Stimulated activated CD4-positive, alpha-beta T cell treated with anti-CD3 and anti-CD28 coated beads, Interleukin-1b, Interleukin-23, amount 100 ng/mL, for 48 hours (primary cell): ENCODE measurements at regions not wholly inside any gene's neighbourhood (a gene's known extent, or its start where the extent isn't known, plus 50 kb on each side); places are given as distances from the start of the nearest gene placed in this dataset.

ENCODE experiments used
- DNase-seq: peaks from one replicate; pipeline ENCODE4 v3.0.0-alpha.2; 2020

- no peak for DNase-seq
These were observed 915.4 kb downstream of the DCDC2C start for GRCh38 chr2:4618630-4619228.

- no peak for DNase-seq
These were observed 925.7 kb downstream of the DCDC2C start for GRCh38 chr2:4628998-4629501.

- DNase-seq, result no peak
These were observed 931.9 kb downstream of the DCDC2C start for GRCh38 chr2:4635289-4635688.

GRCh38 chr2:4653991-4654390, 950.6 kb downstream of the DCDC2C start:
- DNase-seq, result no peak

GRCh38 chr2:4656326-4656725, 953.0 kb downstream of the DCDC2C start:
- no peak for DNase-seq

- DNase-seq, result no peak
These were observed 958.9 kb downstream of the DCDC2C start for GRCh38 chr2:4662161-4662779.

GRCh38 chr2:4668381-4668780, 965.0 kb downstream of the DCDC2C start:
- no peak for DNase-seq

- no peak for DNase-seq
These were observed 967.0 kb downstream of the DCDC2C start for GRCh38 chr2:4670331-4670730.

- DNase-seq, result no peak
These were observed 969.7 kb downstream of the DCDC2C start for GRCh38 chr2:4673025-4673489.

GRCh38 chr2:4674007-4674406, 970.6 kb downstream of the DCDC2C start:
- peak; percentile 6 for DNase-seq

- DNase-seq, result no peak
These were observed 971.9 kb downstream of the DCDC2C start for GRCh38 chr2:4675295-4675694.

GRCh38 chr2:4678927-4679326, 975.6 kb downstream of the DCDC2C start:
- no peak for DNase-seq

GRCh38 chr2:4679391-4679790, 976.0 kb downstream of the DCDC2C start:
- no peak for DNase-seq

GRCh38 chr2:4684921-4685320, 981.5 kb downstream of the DCDC2C start:
- DNase-seq, result no peak

- DNase-seq, result no peak
These were observed 987.5 kb downstream of the DCDC2C start for GRCh38 chr2:4690913-4691312.

- no peak for DNase-seq
These were observed 989.9 kb downstream of the DCDC2C start for GRCh38 chr2:4693266-4693665.

GRCh38 chr2:4695281-4695861, 992.0 kb downstream of the DCDC2C start:
- DNase-seq, result no peak

GRCh38 chr2:4715065-4715464, 977.1 kb upstream of the SOX11 start:
- no peak for DNase-seq

- DNase-seq, result no peak
These were observed 973.4 kb upstream of the SOX11 start for GRCh38 chr2:4718777-4719176.

- DNase-seq, result no peak
These were observed 966.6 kb upstream of the SOX11 start for GRCh38 chr2:4725618-4726017.

- DNase-seq, result no peak
These were observed 959.6 kb upstream of the SOX11 start for GRCh38 chr2:4732560-4732959.

- DNase-seq, result no peak
These were observed 946.9 kb upstream of the SOX11 start for GRCh38 chr2:4745056-4745991.

GRCh38 chr2:4753721-4754120, 938.5 kb upstream of the SOX11 start:
- DNase-seq, result no peak
